SK-N-DZ (cell line): ENCODE measurements at regions not wholly inside any gene's neighbourhood (a gene's known extent, or its start where the extent isn't known, plus 50 kb on each side); places are given as distances from the start of the nearest gene placed in this dataset.

ENCODE experiments used
- DNase-seq: peaks from one replicate; pipeline ENCODE4 v3.0.0-alpha.2; 2015; ENCODE audit warnings: low spot score

- DNase-seq: no peak
Measured at GRCh38 chr16:64656471-64656870, 465.4 kb downstream of the CDH11 start.

GRCh38 chr16:64654178-64654577, 467.7 kb downstream of the CDH11 start:
- DNase-seq: no peak

- DNase-seq: no peak
Measured at GRCh38 chr16:64648282-64648681, 473.6 kb downstream of the CDH11 start.

- DNase-seq: no peak
Measured at GRCh38 chr16:64641343-64641742, 480.5 kb downstream of the CDH11 start.

- no peak for DNase-seq
Measured at GRCh38 chr16:64638766-64639165, 483.1 kb downstream of the CDH11 start.

GRCh38 chr16:64629622-64630021, 492.2 kb downstream of the CDH11 start:
- DNase-seq: no peak

GRCh38 chr16:64627781-64628180, 494.1 kb downstream of the CDH11 start:
- no peak for DNase-seq

- DNase-seq: no peak
Measured at GRCh38 chr16:64627288-64627687, 494.6 kb downstream of the CDH11 start.

- DNase-seq: no peak
Measured at GRCh38 chr16:64626776-64627175, 495.1 kb downstream of the CDH11 start.

- DNase-seq: no peak
Measured at GRCh38 chr16:64621616-64622015, 500.2 kb downstream of the CDH11 start.

GRCh38 chr16:64617836-64618476, 503.9 kb downstream of the CDH11 start:
- DNase-seq: peak; percentile 45

- DNase-seq: peak; percentile 58
Measured at GRCh38 chr16:64615630-64616280, 506.1 kb downstream of the CDH11 start.

- no peak for DNase-seq
Measured at GRCh38 chr16:64596196-64596595, 525.7 kb downstream of the CDH11 start.

GRCh38 chr16:64590513-64590912, 531.4 kb downstream of the CDH11 start:
- no peak for DNase-seq

- DNase-seq: no peak
Measured at GRCh38 chr16:64589836-64590235, 532.0 kb downstream of the CDH11 start.

- DNase-seq: peak; percentile 92
Measured at GRCh38 chr16:64586781-64587180, 535.1 kb downstream of the CDH11 start.

GRCh38 chr16:64585367-64585766, 536.5 kb downstream of the CDH11 start:
- DNase-seq: no peak

- no peak for DNase-seq
Measured at GRCh38 chr16:64580558-64580957, 541.3 kb downstream of the CDH11 start.

- no peak for DNase-seq
Measured at GRCh38 chr16:64579712-64580111, 542.2 kb downstream of the CDH11 start.

- no peak for DNase-seq
Measured at GRCh38 chr16:64545768-64546167, 576.1 kb downstream of the CDH11 start.

GRCh38 chr16:64544859-64545258, 577.0 kb downstream of the CDH11 start:
- peak; percentile 30 for DNase-seq

- DNase-seq: no peak
Measured at GRCh38 chr16:64543441-64543840, 578.4 kb downstream of the CDH11 start.

GRCh38 chr16:64543031-64543430, 578.8 kb downstream of the CDH11 start:
- DNase-seq: no peak

- no peak for DNase-seq
Measured at GRCh38 chr16:64542152-64542551, 579.7 kb downstream of the CDH11 start.
